HepG2 (cell line): ENCODE measurements at regions not wholly inside any gene's neighbourhood (a gene's known extent, or its start where the extent isn't known, plus 50 kb on each side); places are given as distances from the start of the nearest gene placed in this dataset.

Source experiments
- BRD4 ChIP-seq: sonication (generic); formaldehyde crosslinking; IDR thresholded peaks from 2 replicates; pipeline ENCODE4 v1.4.0; 2020; ENCODE audit warnings: missing genetic modification reagents
- CENPBD1 ChIP-seq: sonication (generic); formaldehyde crosslinking; IDR thresholded peaks from 2 replicates; pipeline ENCODE4 v1.8.0; 2022; ENCODE audit warnings: missing genetic modification reagents, low read depth, mild to moderate bottlenecking, borderline replicate concordance
- GFI1 ChIP-seq: sonication (generic); formaldehyde crosslinking; IDR thresholded peaks from 2 replicates; pipeline ENCODE4 v1.5.0; 2020; ENCODE audit warnings: missing genetic modification reagents, mild to moderate bottlenecking, borderline replicate concordance
- HOXA5 ChIP-seq: sonication (generic); formaldehyde crosslinking; IDR thresholded peaks from 2 replicates; pipeline ENCODE4 v1.4.0; 2020; ENCODE audit warnings: missing genetic modification reagents
- HOXA9 ChIP-seq: sonication (generic); formaldehyde crosslinking; IDR thresholded peaks from 2 replicates; pipeline ENCODE4 v1.8.1; 2022; ENCODE audit warnings: missing genetic modification reagents, mild to moderate bottlenecking, moderate library complexity, borderline replicate concordance
- KAT8 ChIP-seq: IDR thresholded peaks from 2 replicates; pipeline ENCODE4 v1.6.1; 2016; ENCODE audit warnings: missing genetic modification reagents, missing compliant biosample characterization
- NFKB2 ChIP-seq: sonication (generic); formaldehyde crosslinking; IDR thresholded peaks from 2 replicates; pipeline ENCODE4 v1.4.0; 2020; ENCODE audit warnings: missing genetic modification reagents, borderline replicate concordance
- PHB2 ChIP-seq: fragments of 450-650 bp; IDR thresholded peaks from 2 replicates; pipeline ENCODE4 v1.6.1; 2018; ENCODE audit not compliant: partially characterized antibody
- POLR2A ChIP-seq, 2 experiments: IDR thresholded peaks; 2 replicates each; pipeline ENCODE4 v1.6.1; 2011; ENCODE audit warnings: low read depth in 2 of 2, low read length in 2 of 2, mild to moderate bottlenecking in 1 of 2, moderate library complexity in 1 of 2; ENCODE audit not compliant: insufficient read depth in 1 of 2
- POLR2AphosphoS5 ChIP-seq: IDR thresholded peaks from 2 replicates; pipeline ENCODE4 v1.6.1; 2012; ENCODE audit warnings: low read depth, low read length
- RCOR2 ChIP-seq: IDR thresholded peaks from 2 replicates; pipeline ENCODE4 v1.6.1; 2016; ENCODE audit warnings: missing biosample characterization, missing genetic modification reagents
- RFX1 ChIP-seq: fragments of 450-650 bp; IDR thresholded peaks from 2 replicates; pipeline ENCODE4 v1.6.1; 2017
- SMYD3 ChIP-seq: sonication (generic); formaldehyde crosslinking; IDR thresholded peaks from 2 replicates; pipeline ENCODE4 v1.8.1; 2023; ENCODE audit warnings: mild to moderate bottlenecking, missing genetic modification reagents
- SNAI1 ChIP-seq: sonication (generic); formaldehyde crosslinking; IDR thresholded peaks from 2 replicates; pipeline ENCODE4 v1.5.0; 2020; ENCODE audit warnings: mild to moderate bottlenecking, missing genetic modification reagents, borderline replicate concordance
- TARDBP ChIP-seq: sonication (generic); formaldehyde crosslinking; IDR thresholded peaks from 2 replicates; pipeline ENCODE4 v1.8.0; 2022; ENCODE audit warnings: mild to moderate bottlenecking, missing genetic modification reagents
- THYN1 ChIP-seq: sonication (generic); formaldehyde crosslinking; IDR thresholded peaks from 2 replicates; pipeline ENCODE4 v1.8.1; 2023; ENCODE audit warnings: low read depth, mild to moderate bottlenecking, moderate library complexity, missing genetic modification reagents, borderline replicate concordance
- ZFP1 ChIP-seq: IDR thresholded peaks from 2 replicates; pipeline ENCODE4 v1.6.1; 2016
- ZFP37 ChIP-seq: sonication (generic); formaldehyde crosslinking; IDR thresholded peaks from 2 replicates; pipeline ENCODE4 v1.4.0; 2020; ENCODE audit warnings: missing genetic modification reagents, borderline replicate concordance
- ZNF3 ChIP-seq: IDR thresholded peaks from 2 replicates; pipeline ENCODE4 v1.7.0; 2017; ENCODE audit warnings: inconsistent platforms
- ZNF33A ChIP-seq: sonication (generic); formaldehyde crosslinking; IDR thresholded peaks from 2 replicates; pipeline ENCODE4 v1.5.1; 2020; ENCODE audit warnings: missing genetic modification reagents, mild to moderate bottlenecking, moderate library complexity, borderline replicate concordance
- ZNF547 ChIP-seq: sonication (generic); formaldehyde crosslinking; IDR thresholded peaks from 2 replicates; pipeline ENCODE4 v1.5.1; 2020; ENCODE audit warnings: mild to moderate bottlenecking, missing genetic modification reagents
- ZNF768 ChIP-seq: sonication (generic); formaldehyde crosslinking; IDR thresholded peaks from 2 replicates; pipeline ENCODE4 v1.4.0; 2020; ENCODE audit warnings: missing genetic modification reagents
- ZNF772 ChIP-seq: sonication (generic); formaldehyde crosslinking; IDR thresholded peaks from 2 replicates; pipeline ENCODE4 v1.5.0; 2020; ENCODE audit warnings: mild to moderate bottlenecking, missing genetic modification reagents
- ZNF777 ChIP-seq: sonication (generic); formaldehyde crosslinking; IDR thresholded peaks from 2 replicates; pipeline ENCODE4 v1.4.0; 2020; ENCODE audit warnings: missing genetic modification reagents
- ZNF83 ChIP-seq: sonication (generic); formaldehyde crosslinking; IDR thresholded peaks from 2 replicates; pipeline ENCODE4 v1.4.0; 2020; ENCODE audit warnings: missing genetic modification reagents, mild to moderate bottlenecking, borderline replicate concordance
- ZZZ3 ChIP-seq: sonication (generic); formaldehyde crosslinking; IDR thresholded peaks from 2 replicates; pipeline ENCODE4 v1.4.0; 2020; ENCODE audit warnings: missing genetic modification reagents, mild to moderate bottlenecking, borderline replicate concordance
- TF ChIP-seq, protein P1 (sequence below): sonication (generic); formaldehyde crosslinking; IDR thresholded peaks from 2 replicates; pipeline ENCODE4 v1.4.0; 2020; ENCODE audit warnings: missing genetic modification reagents
- TF ChIP-seq, protein P2 (sequence below): sonication (generic); formaldehyde crosslinking; conservative IDR thresholded peaks from 2 replicates; pipeline ENCODE4 v1.4.0; 2020; ENCODE audit warnings: missing genetic modification reagents
- TF ChIP-seq, protein P3 (sequence below): sonication (generic); formaldehyde crosslinking; IDR thresholded peaks from 2 replicates; pipeline ENCODE4 v1.4.0; 2020; ENCODE audit warnings: missing genetic modification reagents, borderline replicate concordance

DNA sequence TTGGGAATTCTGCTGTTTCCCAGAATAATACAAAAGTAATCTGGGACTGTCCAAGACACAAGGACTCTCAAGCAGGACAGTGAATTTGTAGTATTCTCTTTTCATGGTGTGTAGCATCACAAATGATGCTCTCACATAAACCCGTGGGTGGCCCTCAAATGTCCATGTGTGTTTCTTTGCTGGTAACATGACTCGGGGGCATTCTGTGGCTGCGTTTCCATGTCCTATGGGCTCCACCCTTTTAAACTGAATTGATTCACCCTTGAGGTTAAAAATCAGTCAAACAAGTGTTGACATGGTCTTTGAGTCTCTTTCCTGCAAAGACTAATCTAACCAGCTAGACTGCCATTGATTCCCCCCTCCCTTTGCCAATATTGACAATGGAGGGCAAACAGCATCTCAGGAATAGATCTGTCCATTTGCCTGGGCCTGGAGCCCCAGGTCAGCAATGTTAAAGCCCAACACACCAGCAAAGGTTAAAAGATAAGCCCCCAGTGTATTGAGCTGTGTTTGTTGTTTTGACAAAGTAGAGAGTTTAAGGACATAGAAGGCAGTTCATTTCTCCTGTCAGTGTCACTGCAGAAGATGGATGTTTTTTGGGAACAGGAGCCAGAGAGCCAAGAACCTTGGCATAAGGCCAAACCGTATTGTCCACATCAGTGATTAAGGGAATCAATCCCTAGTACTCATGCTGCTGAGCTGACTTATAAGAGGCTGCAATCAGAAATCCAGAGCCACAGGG is 117.1 kb upstream of the COX10 start (continued):
- TF ChIP-seq RCOR2 (CRISPR knock-in tag) (peak; percentile 68; the same call in 1 of the 2 replicates), ZZZ3 (CRISPR knock-in tag) (no peak), GFI1 (CRISPR knock-in tag) (peak; percentile 95), ZFP37 (no peak), TARDBP (CRISPR knock-in tag) (peak; percentile 58; the same call in 1 of the 2 replicates), NFKB2 (CRISPR knock-in tag) (no peak), POLR2A (IDR thresholded peaks at IDR 0.05; ENCODE audit: insufficient read depth in 1 of 2, low read depth in 2 of 2, low read length in 2 of 2) (no peak), RFX1 (no peak), HOXA9 (no peak), PHB2 (no peak), THYN1 (CRISPR knock-in tag) (no peak), KAT8 (CRISPR knock-in tag) (peak; percentile 65), BRD4 (no peak), SMYD3 (CRISPR knock-in tag) (no peak), ZFP1 (CRISPR knock-in tag) (0 out of 2 replicates have a peak, but pooled peaks have one; percentile 58), ZNF83 (CRISPR knock-in tag) (no peak), CENPBD1 (no peak), ZNF768 (no peak), SNAI1 (CRISPR knock-in tag) (no peak), ZNF3 (CRISPR knock-in tag) (no peak), ZNF33A (no peak), POLR2AphosphoS5 (no peak), HOXA5 (CRISPR knock-in tag) (peak; percentile 100), ZNF777 (no peak), ZNF547 (CRISPR knock-in tag) (no peak), ZNF772 (CRISPR knock-in tag) (peak; percentile 62; the same call in 1 of the 2 replicates)
- TF ChIP-seq, protein P1, sequence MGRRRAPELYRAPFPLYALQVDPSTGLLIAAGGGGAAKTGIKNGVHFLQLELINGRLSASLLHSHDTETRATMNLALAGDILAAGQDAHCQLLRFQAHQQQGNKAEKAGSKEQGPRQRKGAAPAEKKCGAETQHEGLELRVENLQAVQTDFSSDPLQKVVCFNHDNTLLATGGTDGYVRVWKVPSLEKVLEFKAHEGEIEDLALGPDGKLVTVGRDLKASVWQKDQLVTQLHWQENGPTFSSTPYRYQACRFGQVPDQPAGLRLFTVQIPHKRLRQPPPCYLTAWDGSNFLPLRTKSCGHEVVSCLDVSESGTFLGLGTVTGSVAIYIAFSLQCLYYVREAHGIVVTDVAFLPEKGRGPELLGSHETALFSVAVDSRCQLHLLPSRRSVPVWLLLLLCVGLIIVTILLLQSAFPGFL (CRISPR knock-in tag), result no peak
- TF ChIP-seq, protein P2, sequence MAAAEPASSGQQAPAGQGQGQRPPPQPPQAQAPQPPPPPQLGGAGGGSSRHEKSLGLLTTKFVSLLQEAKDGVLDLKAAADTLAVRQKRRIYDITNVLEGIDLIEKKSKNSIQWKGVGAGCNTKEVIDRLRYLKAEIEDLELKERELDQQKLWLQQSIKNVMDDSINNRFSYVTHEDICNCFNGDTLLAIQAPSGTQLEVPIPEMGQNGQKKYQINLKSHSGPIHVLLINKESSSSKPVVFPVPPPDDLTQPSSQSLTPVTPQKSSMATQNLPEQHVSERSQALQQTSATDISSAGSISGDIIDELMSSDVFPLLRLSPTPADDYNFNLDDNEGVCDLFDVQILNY (CRISPR knock-in tag), result no peak
- TF ChIP-seq, protein P3, sequence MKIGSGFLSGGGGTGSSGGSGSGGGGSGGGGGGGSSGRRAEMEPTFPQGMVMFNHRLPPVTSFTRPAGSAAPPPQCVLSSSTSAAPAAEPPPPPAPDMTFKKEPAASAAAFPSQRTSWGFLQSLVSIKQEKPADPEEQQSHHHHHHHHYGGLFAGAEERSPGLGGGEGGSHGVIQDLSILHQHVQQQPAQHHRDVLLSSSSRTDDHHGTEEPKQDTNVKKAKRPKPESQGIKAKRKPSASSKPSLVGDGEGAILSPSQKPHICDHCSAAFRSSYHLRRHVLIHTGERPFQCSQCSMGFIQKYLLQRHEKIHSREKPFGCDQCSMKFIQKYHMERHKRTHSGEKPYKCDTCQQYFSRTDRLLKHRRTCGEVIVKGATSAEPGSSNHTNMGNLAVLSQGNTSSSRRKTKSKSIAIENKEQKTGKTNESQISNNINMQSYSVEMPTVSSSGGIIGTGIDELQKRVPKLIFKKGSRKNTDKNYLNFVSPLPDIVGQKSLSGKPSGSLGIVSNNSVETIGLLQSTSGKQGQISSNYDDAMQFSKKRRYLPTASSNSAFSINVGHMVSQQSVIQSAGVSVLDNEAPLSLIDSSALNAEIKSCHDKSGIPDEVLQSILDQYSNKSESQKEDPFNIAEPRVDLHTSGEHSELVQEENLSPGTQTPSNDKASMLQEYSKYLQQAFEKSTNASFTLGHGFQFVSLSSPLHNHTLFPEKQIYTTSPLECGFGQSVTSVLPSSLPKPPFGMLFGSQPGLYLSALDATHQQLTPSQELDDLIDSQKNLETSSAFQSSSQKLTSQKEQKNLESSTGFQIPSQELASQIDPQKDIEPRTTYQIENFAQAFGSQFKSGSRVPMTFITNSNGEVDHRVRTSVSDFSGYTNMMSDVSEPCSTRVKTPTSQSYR (CRISPR knock-in tag), result peak; percentile 32; the same call in 1 of the 2 replicates
